ENCODE measurements at regions not wholly inside any gene's neighbourhood (a gene's known extent, or its start where the extent isn't known, plus 50 kb on each side); places are given as distances from the start of the nearest gene placed in this dataset.
A peak's percentile ranks its signal among the peaks of the same experiment; 100 is the strongest.

GRCh38 chr3:84444726-84445521 lies 513.9 kb upstream of the CADM2 start (continued):
- no peak for TF ChIP-seq ZNF462 (CRISPR knock-in tag; IDR thresholded peaks at IDR 0.05)
- no peak for TF ChIP-seq EZH2 (IDR thresholded peaks at IDR 0.05; ENCODE audit: low read depth, unreplicated experiment)

GRCh38 chr3:84487296-84487695 lies 471.5 kb upstream of the CADM2 start:
- Mint-ChIP-seq H3K4me3 (no peak overlapping the region), H3K36me3 (ENCODE audit: low read depth) (peaks cover 17% of the 10 kb centered on the region; the same call in 2 of the 3 replicates), H3K27me3 (ENCODE audit: insufficient read depth, low read depth, poor library complexity) (no peaks in the 10 kb centered on the region), H3K9me3 (peaks cover 23% of the 10 kb centered on the region), H3K4me1 (peaks cover 12% of the 10 kb centered on the region; the same call in 2 of the 3 replicates), H3K27ac (no peak overlapping the region)
- Histone ChIP-seq H3K36me3 (ENCODE audit: insufficient read depth) (no peaks in the 10 kb centered on the region), H3K27me3 (ENCODE audit: insufficient read depth) (no peaks in the 10 kb centered on the region), H3K4me1 (ENCODE audit: insufficient read depth) (peaks cover 24% of the 10 kb centered on the region), H2AFZ (no peak overlapping the region), H3K4me3 (no peak overlapping the region), H3K79me2 (replicated peaks; ENCODE audit: insufficient read depth) (no peaks in the 10 kb centered on the region), H3F3A (replicated peaks; ENCODE audit: low read depth) (no peaks in the 10 kb centered on the region), H3K9me2 (ENCODE audit: insufficient read depth) (no peaks in the 10 kb centered on the region), H3K27ac (ENCODE audit: low read depth) (no peak overlapping the region), H3K4me2 (no peak overlapping the region), H4K20me1 (replicated peaks; ENCODE audit: insufficient read depth) (no peaks in the 10 kb centered on the region)
- no peak; the same call in 1 of the 3 replicates for ATAC-seq
- peak; percentile 2 for DNase-seq (ENCODE audit: low spot score)
- no peak for TF ChIP-seq JUNB (IDR thresholded peaks at IDR 0.05; ENCODE audit: unreplicated experiment)
- no peak for TF ChIP-seq ZNF462 (CRISPR knock-in tag; IDR thresholded peaks at IDR 0.05)
- no peak for TF ChIP-seq REST (IDR thresholded peaks at IDR 0.05; ENCODE audit: unreplicated experiment)
